ENCODE measurements at regions not wholly inside any gene's neighbourhood (a gene's known extent, or its start where the extent isn't known, plus 50 kb on each side); places are given as distances from the start of the nearest gene placed in this dataset.

DNA sequence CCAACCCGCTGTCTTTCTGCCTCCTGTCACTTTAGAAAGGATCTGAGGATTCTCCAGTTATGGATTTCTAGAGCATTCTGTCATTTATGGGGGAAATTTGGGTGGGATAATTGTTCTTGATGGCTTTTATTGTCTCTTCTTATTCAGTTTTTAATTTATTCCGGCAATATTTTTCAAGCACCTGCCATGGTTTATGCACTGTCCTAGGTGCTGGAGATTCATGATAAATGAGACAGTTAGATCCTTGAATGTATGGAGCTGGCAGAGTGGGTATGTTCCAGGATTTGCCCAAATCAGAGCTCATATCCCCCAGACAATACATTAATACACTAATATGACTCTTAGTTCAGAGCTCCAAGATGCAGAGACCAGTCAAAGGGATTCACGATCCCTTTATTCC lies 146.8 kb upstream of the PRKCQ start:
- TF ChIP-seq, protein P1, sequence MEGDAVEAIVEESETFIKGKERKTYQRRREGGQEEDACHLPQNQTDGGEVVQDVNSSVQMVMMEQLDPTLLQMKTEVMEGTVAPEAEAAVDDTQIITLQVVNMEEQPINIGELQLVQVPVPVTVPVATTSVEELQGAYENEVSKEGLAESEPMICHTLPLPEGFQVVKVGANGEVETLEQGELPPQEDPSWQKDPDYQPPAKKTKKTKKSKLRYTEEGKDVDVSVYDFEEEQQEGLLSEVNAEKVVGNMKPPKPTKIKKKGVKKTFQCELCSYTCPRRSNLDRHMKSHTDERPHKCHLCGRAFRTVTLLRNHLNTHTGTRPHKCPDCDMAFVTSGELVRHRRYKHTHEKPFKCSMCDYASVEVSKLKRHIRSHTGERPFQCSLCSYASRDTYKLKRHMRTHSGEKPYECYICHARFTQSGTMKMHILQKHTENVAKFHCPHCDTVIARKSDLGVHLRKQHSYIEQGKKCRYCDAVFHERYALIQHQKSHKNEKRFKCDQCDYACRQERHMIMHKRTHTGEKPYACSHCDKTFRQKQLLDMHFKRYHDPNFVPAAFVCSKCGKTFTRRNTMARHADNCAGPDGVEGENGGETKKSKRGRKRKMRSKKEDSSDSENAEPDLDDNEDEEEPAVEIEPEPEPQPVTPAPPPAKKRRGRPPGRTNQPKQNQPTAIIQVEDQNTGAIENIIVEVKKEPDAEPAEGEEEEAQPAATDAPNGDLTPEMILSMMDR (IDR thresholded peaks at IDR 0.05) = no peak
- Histone ChIP-seq H3K27ac (no peak overlapping the region), H3K4me3 (no peak overlapping the region), H3K4me1 (peaks cover 0 to 2% of the 10 kb centered on the region in 2 donors), H3K36me3 (no peaks in the 10 kb centered on the region), H3K27me3 (no peaks in the 10 kb centered on the region), H3K9me3 (no peaks in the 10 kb centered on the region)
- no peak for DNase-seq (ENCODE audit: low spot score)

DNA sequence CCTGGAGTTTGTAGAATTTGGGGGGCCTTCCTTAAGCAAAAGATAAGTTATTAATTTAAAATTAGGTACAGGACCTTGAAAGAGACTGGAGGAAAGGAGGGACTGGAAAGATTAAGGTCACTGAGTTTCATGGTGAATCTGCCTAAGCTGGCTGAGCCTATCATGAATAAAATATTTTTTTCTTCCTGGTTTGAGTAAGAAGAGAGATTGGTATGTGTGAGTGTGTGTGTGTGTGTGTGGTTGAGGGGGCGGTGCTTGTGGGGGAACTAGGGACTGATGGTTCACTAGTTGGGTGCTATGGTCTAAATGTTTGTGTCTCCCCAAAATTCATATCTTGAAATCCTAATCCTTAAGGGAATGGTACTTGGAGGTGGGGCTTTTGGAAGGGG lies 142.5 kb upstream of the PRKCQ start:
- TF ChIP-seq, protein P1 (IDR thresholded peaks at IDR 0.05) = no peak
- Histone ChIP-seq H3K27me3 (no peaks in the 10 kb centered on the region), H3K9me3 (no peaks in the 10 kb centered on the region), H3K4me3 (no peak overlapping the region), H3K36me3 (no peaks in the 10 kb centered on the region), H3K4me1 (peaks cover 0 to 9% of the 10 kb centered on the region in 2 donors), H3K27ac (no peak overlapping the region)
- DNase-seq (ENCODE audit: low spot score) = no peak

- TF ChIP-seq, protein P1 (IDR thresholded peaks at IDR 0.05) = no peak
- Histone ChIP-seq H3K27ac (peak overlapping the region in 1 of 2 donors; percentile 9), H3K4me1 (peaks cover 0 to 9% of the 10 kb centered on the region in 2 donors), H3K36me3 (no peaks in the 10 kb centered on the region), H3K27me3 (no peaks in the 10 kb centered on the region), H3K4me3 (no peak overlapping the region), H3K9me3 (no peaks in the 10 kb centered on the region)
- DNase-seq (ENCODE audit: low spot score) = no peak
Observed at GRCh38 chr10:6721964-6722615, 142.0 kb upstream of the PRKCQ start.

- H3K27ac ChIP-seq = peak overlapping the region in 1 of 2 donors; percentile 9
Observed at GRCh38 chr10:6721480-6721879, 141.4 kb upstream of the PRKCQ start.

GRCh38 chr10:6719561-6719960 lies 139.5 kb upstream of the PRKCQ start:
- no peak for DNase-seq (ENCODE audit: low spot score)
- H3K36me3 ChIP-seq = no peaks in the 10 kb centered on the region
- H3K4me3 ChIP-seq = no peak overlapping the region
- no peaks in the 10 kb centered on the region for H3K9me3 ChIP-seq
- no peak overlapping the region for H3K27ac ChIP-seq
- peaks cover 0 to 9% of the 10 kb centered on the region in 2 donors for H3K4me1 ChIP-seq
- TF ChIP-seq, protein P1 (IDR thresholded peaks at IDR 0.05) = no peak
- H3K27me3 ChIP-seq = no peaks in the 10 kb centered on the region

More at GRCh38 chr10:6721480-6721879, 141.4 kb upstream of the PRKCQ start:
- no peak overlapping the region for H3K4me3 ChIP-seq
- H3K4me1 ChIP-seq = peaks cover 0 to 9% of the 10 kb centered on the region in 2 donors
- no peaks in the 10 kb centered on the region for H3K36me3 ChIP-seq
- TF ChIP-seq, protein P1 (IDR thresholded peaks at IDR 0.05) = no peak
- DNase-seq (ENCODE audit: low spot score) = no peak
- H3K27me3 ChIP-seq = no peaks in the 10 kb centered on the region
- no peaks in the 10 kb centered on the region for H3K9me3 ChIP-seq

- no peak for DNase-seq (ENCODE audit: low spot score)
- no peaks in the 10 kb centered on the region for H3K36me3 ChIP-seq
- H3K9me3 ChIP-seq = no peaks in the 10 kb centered on the region
- H3K4me3 ChIP-seq = no peak overlapping the region
- H3K27me3 ChIP-seq = no peaks in the 10 kb centered on the region
- TF ChIP-seq, protein P1 (IDR thresholded peaks at IDR 0.05) = no peak
- H3K4me1 ChIP-seq = peaks cover 0 to 9% of the 10 kb centered on the region in 2 donors
- no peak overlapping the region for H3K27ac ChIP-seq
Observed at GRCh38 chr10:6718550-6718949, 138.5 kb upstream of the PRKCQ start.

Data from right atrium auricular region (tissue), 2 donors.